Sigmoid colon (tissue), 6 donors: ENCODE measurements at regions not wholly inside any gene's neighbourhood (a gene's known extent, or its start where the extent isn't known, plus 50 kb on each side); places are given as distances from the start of the nearest gene placed in this dataset.

ENCODE experiments used
- DNase-seq: peaks from one replicate; pipeline ENCODE4 v3.0.0-alpha.2; 2019
- H3K27ac ChIP-seq, 4 donors: fragments of 200-600 bp; sonication (generic); one replicate each; pipeline ENCODE4 v1.5.1; 2016 to 2019; ENCODE audit warnings: mild to moderate bottlenecking in 1 of 4
- H3K27me3 ChIP-seq, 3 donors: fragments of 200-600 bp; sonication (generic); one replicate each; pipeline ENCODE4 v1.5.1; 2019; ENCODE audit warnings: mild to moderate bottlenecking in 1 of 3
- H3K36me3 ChIP-seq, 4 donors: fragments of 200-600 bp; sonication (generic); one replicate each; pipeline ENCODE4 v1.5.1; 2016 to 2019
- H3K4me1 ChIP-seq, 4 donors: fragments of 200-600 bp; sonication (generic); one replicate each; pipeline ENCODE4 v1.5.1; 2017 to 2019
- H3K4me3 ChIP-seq, 4 donors: fragments of 200-600 bp; sonication (generic); one replicate each; pipeline ENCODE4 v1.5.1; 2017 to 2019; ENCODE audit warnings: mild to moderate bottlenecking in 2 of 4, moderate library complexity in 1 of 4
- H3K9me3 ChIP-seq, 4 donors: fragments of 200-600 bp in 3 of 4; sonication (generic) in 3 of 4; one replicate each; pipeline versions ENCODE4 v1.5.1 to v1.6.1; 2013 to 2019
- CTCF ChIP-seq, 4 experiments: fragments of 450-650 bp in 3 of 4; fragments of 200-600 bp in 1 of 4; IDR thresholded peaks; one replicate each; pipeline ENCODE4 v1.5.1; 2016 to 2019; ENCODE audit warnings: antibody characterized with exemption in 4 of 4, mild to moderate bottlenecking in 3 of 4, moderate library complexity in 2 of 4
- EP300 ChIP-seq, 4 donors: sonication (generic); formaldehyde crosslinking; IDR thresholded peaks; one replicate each; pipeline ENCODE4 v1.6.1; 2017; ENCODE audit warnings: antibody characterized with exemption in 4 of 4
- POLR2A ChIP-seq, 2 donors: fragments of 450-650 bp; IDR thresholded peaks; one replicate each; pipeline ENCODE4 v1.6.1; 2016; ENCODE audit warnings: antibody characterized with exemption in 2 of 2, mild to moderate bottlenecking in 2 of 2, moderate library complexity in 2 of 2
- POLR2AphosphoS5 ChIP-seq, 4 donors: sonication (generic); formaldehyde crosslinking; IDR thresholded peaks; one replicate each; pipeline ENCODE4 v1.6.1; 2017; ENCODE audit warnings: antibody characterized with exemption in 4 of 4
- WGBS, 2 donors: extraction: QIAGEN DNeasy Blood & Tissue Kit; methylation state at CpG; one replicate each; pipeline ENCODE4 v1.1.7; 2013; 5-methylcytosine and 5-hydroxymethylcytosine counted together
- intact Hi-C: fragments of 100-400 bp; cut with DNase I; formaldehyde crosslinking; loops from one replicate; pipeline ENCODE4 v1.15.1; 2023
- donor health status: healthy with polysubstance abuse.
- donor health status: healthy.

- intact Hi-C loops = no loop called here
- Histone ChIP-seq H3K36me3 (no peaks in the 10 kb centered on the region), H3K27ac (no peak overlapping the region), H3K4me3 (no peak overlapping the region), H3K4me1 (no peaks in the 10 kb centered on the region), H3K27me3 (no peaks in the 10 kb centered on the region), H3K9me3 (peaks cover 0 to 4% (median 0%) of the 10 kb centered on the region in 4 donors)
- DNase-seq = no peak
- 58 to 73% methylated on average over 1 of the region's 1 CpG for WGBS, 2 donors
- no peak for TF ChIP-seq POLR2A (IDR thresholded peaks at IDR 0.05)
- no peak for TF ChIP-seq POLR2AphosphoS5 (IDR thresholded peaks at IDR 0.05)
- no peak for TF ChIP-seq EP300 (IDR thresholded peaks at IDR 0.05)
- TF ChIP-seq CTCF (IDR thresholded peaks at IDR 0.05) = no peak
These were observed 332.9 kb upstream of the DDX18 start for GRCh38 chr2:117481608-117482007.

DNA sequence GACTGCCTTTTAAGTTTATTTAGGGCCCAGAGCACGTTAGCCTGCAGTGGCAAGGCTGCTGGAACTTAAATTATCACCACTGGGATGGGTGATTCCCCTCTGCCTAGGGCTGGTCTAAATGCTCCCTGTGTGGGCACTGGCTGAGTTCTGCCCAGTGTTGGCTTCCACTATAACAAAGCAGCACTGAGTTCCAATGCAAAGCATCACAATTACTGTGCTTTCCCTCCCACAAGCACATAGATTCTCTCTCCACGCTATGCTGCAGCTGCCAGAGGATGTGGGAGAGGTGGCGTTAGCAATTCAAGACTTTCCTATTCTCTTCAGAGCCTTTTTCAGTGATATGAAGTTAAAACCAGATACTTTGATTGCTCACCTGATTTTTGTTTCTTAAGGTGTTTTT lies 328.9 kb upstream of the DDX18 start:
- no peak overlapping the region for H3K27ac ChIP-seq
- no peaks in the 10 kb centered on the region for H3K36me3 ChIP-seq
- TF ChIP-seq CTCF (IDR thresholded peaks at IDR 0.05) (no peak), POLR2A (IDR thresholded peaks at IDR 0.05) (no peak), POLR2AphosphoS5 (IDR thresholded peaks at IDR 0.05) (no peak), EP300 (IDR thresholded peaks at IDR 0.05) (no peak)
- intact Hi-C loops = no loop called here
- no peaks in the 10 kb centered on the region for H3K4me1 ChIP-seq
- DNase-seq = no peak
- WGBS, 2 donors = 69 to 80% methylated on average over 3 of the region's 3 CpGs
- no peaks in the 10 kb centered on the region for H3K27me3 ChIP-seq
- no peak overlapping the region for H3K4me3 ChIP-seq
- H3K9me3 ChIP-seq = no peaks in the 10 kb centered on the region

- H3K4me3 ChIP-seq = no peak overlapping the region
- 79 to 89% methylated on average over 2 of the region's 2 CpGs for WGBS, 2 donors
- no peaks in the 10 kb centered on the region for H3K4me1 ChIP-seq
- H3K36me3 ChIP-seq = no peaks in the 10 kb centered on the region
- no peaks in the 10 kb centered on the region for H3K9me3 ChIP-seq
- no peak overlapping the region for H3K27ac ChIP-seq
- H3K27me3 ChIP-seq = no peaks in the 10 kb centered on the region
- intact Hi-C loops = no loop called here
- DNase-seq = no peak
- TF ChIP-seq EP300 (IDR thresholded peaks at IDR 0.05) = no peak
- no peak for TF ChIP-seq POLR2A (IDR thresholded peaks at IDR 0.05)
- no peak for TF ChIP-seq POLR2AphosphoS5 (IDR thresholded peaks at IDR 0.05)
- TF ChIP-seq CTCF (IDR thresholded peaks at IDR 0.05) = no peak
These were observed 328.4 kb upstream of the DDX18 start for GRCh38 chr2:117486081-117486480.

- no peaks in the 10 kb centered on the region for H3K4me1 ChIP-seq
- no peaks in the 10 kb centered on the region for H3K9me3 ChIP-seq
- DNase-seq = no peak
- H3K4me3 ChIP-seq = no peak overlapping the region
- H3K36me3 ChIP-seq = no peaks in the 10 kb centered on the region
- H3K27ac ChIP-seq = no peak overlapping the region
- intact Hi-C loops = no loop called here
- whole genome bisulfite sequencing, 2 donors = 85 to 92% methylated on average over 3 of the region's 3 CpGs
- H3K27me3 ChIP-seq = no peaks in the 10 kb centered on the region
- TF ChIP-seq CTCF (IDR thresholded peaks at IDR 0.05) (no peak), POLR2A (IDR thresholded peaks at IDR 0.05) (no peak), POLR2AphosphoS5 (IDR thresholded peaks at IDR 0.05) (no peak)
These were observed 322.2 kb upstream of the DDX18 start for GRCh38 chr2:117492209-117492851.

DNA sequence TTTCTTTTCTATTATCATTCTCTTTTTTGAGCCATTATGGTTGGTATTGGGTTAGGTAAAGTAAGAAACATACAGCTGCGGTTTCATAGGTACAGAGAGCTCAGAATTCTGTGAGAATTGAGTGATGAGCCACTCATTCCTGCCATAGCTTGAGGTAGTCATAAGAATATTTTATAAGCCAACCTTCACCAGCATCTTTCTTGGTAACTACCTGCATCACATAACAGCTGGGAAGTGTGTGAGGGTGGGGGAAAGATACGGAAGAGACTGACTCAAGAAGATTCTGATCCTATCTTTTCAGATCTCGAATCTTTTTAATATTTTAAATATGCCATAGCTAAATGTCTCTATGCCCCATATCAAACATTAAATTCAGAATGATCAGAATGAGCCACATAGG lies 313.8 kb upstream of the DDX18 start:
- TF ChIP-seq POLR2AphosphoS5 (IDR thresholded peaks at IDR 0.05) (no peak), POLR2A (IDR thresholded peaks at IDR 0.05) (no peak), CTCF (IDR thresholded peaks at IDR 0.05) (no peak), EP300 (IDR thresholded peaks at IDR 0.05) (no peak)
- DNase-seq = no peak
- peaks cover 0 to 3% (median 0%) of the 10 kb centered on the region in 4 donors for H3K9me3 ChIP-seq
- intact Hi-C loops = no loop called here
- H3K4me1 ChIP-seq = no peaks in the 10 kb centered on the region
- H3K27me3 ChIP-seq = no peaks in the 10 kb centered on the region
- no peak overlapping the region for H3K4me3 ChIP-seq
- WGBS, 2 donors = 84 to 90% methylated on average over 3 of the region's 3 CpGs
- H3K27ac ChIP-seq = no peak overlapping the region
- H3K36me3 ChIP-seq = no peaks in the 10 kb centered on the region
